A549 (cell line): ENCODE measurements at regions not wholly inside any gene's neighbourhood (a gene's known extent, or its start where the extent isn't known, plus 50 kb on each side); places are given as distances from the start of the nearest gene placed in this dataset.

ENCODE experiments used
- ATAC-seq, 2 experiments: fragments of 200-7000 bp in 1 of 2; fragments of >200 bp in 1 of 2; cut with Nextera tagmentation in 1 of 2; cut with Tn5 transposase in 1 of 2; 3 replicates each; pipeline versions ENCODE4 v1.8.0 to v1.9.1; 2018 to 2020; ENCODE audit warnings: mild to moderate bottlenecking in 1 of 2, moderate library complexity in 1 of 2
- CTCF ChIA-PET: fragments of 300-600 bp; sonication (Branson Sonifier 250); formaldehyde crosslinking; extraction: SDS; loops from one replicate; lab custom pipeline; 2021; ENCODE audit warnings: antibody characterized with exemption, inconsistent platforms; lab: Yijun Ruan, JAX
- POLR2A ChIA-PET: fragments of 350-600 bp; formaldehyde crosslinking; extraction: SDS; loops from one replicate; lab custom pipeline; 2021; ENCODE audit warnings: antibody characterized with exemption, inconsistent platforms; lab: Yijun Ruan, JAX
- DNase-seq, 2 experiments: peaks; one replicate each; pipeline versions ENCODE4 v3.0.0 to v3.0.0-alpha.2; 2011 to 2016; ENCODE audit warnings: low read depth in 1 of 2, low spot score in 1 of 2
- FAIRE-seq: peaks from 2 replicates; lab custom pipeline; 2011; peaks lifted over from hg19 to GRCh38; lab: Jason Lieb, UNC
- H3K27ac ChIP-seq, 2 experiments: fragments of >200 bp; sonication (Bioruptor Twin); formaldehyde crosslinking; 3 replicates each; pipeline ENCODE4 v1.5.1; 2016 to 2017
- H3K4me1 ChIP-seq: fragments of >200 bp; sonication (Bioruptor Twin); formaldehyde crosslinking; 3 replicates; pipeline ENCODE4 v1.6.1; 2016
- H3K4me2 ChIP-seq: fragments of >200 bp; sonication (Bioruptor Twin); formaldehyde crosslinking; 3 replicates; pipeline ENCODE4 v1.6.1; 2016
- H3K4me3 ChIP-seq: fragments of >200 bp; sonication (Bioruptor Twin); formaldehyde crosslinking; 3 replicates; pipeline ENCODE4 v1.5.1; 2016
- H3K9me3 ChIP-seq: fragments of >200 bp; sonication (Bioruptor Twin); formaldehyde crosslinking; 3 replicates; pipeline ENCODE4 v1.6.1; 2016
- ATOH8 ChIP-seq: fragments of 250-450 bp; sonication (Bioruptor Pico); IDR thresholded peaks from 2 replicates; pipeline ENCODE4 v1.5.0; 2020; ENCODE audit warnings: low read depth, mild to moderate bottlenecking, moderate library complexity
- BCL3 ChIP-seq: fragments of >200 bp; sonication (Bioruptor Twin); formaldehyde crosslinking; IDR thresholded peaks from 3 replicates; pipeline ENCODE4 v1.6.1; 2016
- BHLHE40 ChIP-seq: IDR thresholded peaks from 2 replicates; pipeline ENCODE4 v1.6.1; 2012; ENCODE audit warnings: low read depth, low read length, inconsistent platforms
- CBX2 ChIP-seq: fragments of 200-600 bp; sonication (generic); IDR thresholded peaks from 2 replicates; pipeline ENCODE4 v1.6.1; 2016; ENCODE audit warnings: low read depth, mild to moderate bottlenecking, borderline replicate concordance
- CEBPB ChIP-seq, 2 experiments: fragments of >200 bp in 1 of 2; sonication (Bioruptor Twin) in 1 of 2; formaldehyde crosslinking in 1 of 2; IDR thresholded peaks; 2 replicates each; pipeline ENCODE4 v1.6.1; 2012 to 2016
- EHF ChIP-seq: fragments of 250-450 bp; sonication (Bioruptor Pico); IDR thresholded peaks from 2 replicates; pipeline ENCODE4 v1.5.0; 2020; ENCODE audit warnings: mild to moderate bottlenecking
- EHMT2 ChIP-seq: fragments of 200-600 bp; sonication (generic); IDR thresholded peaks from 2 replicates; pipeline ENCODE4 v1.6.1; 2016; ENCODE audit warnings: antibody characterized with exemption, low read depth, mild to moderate bottlenecking, moderate library complexity
- ELK1 ChIP-seq: fragments of 150-350 bp; IDR thresholded peaks from 2 replicates; pipeline ENCODE4 v1.6.1; 2014; ENCODE audit warnings: low read depth, mild to moderate bottlenecking, low read length
- FOXS1 ChIP-seq: fragments of 250-450 bp; sonication (Bioruptor Pico); IDR thresholded peaks from 2 replicates; pipeline ENCODE4 v1.5.0; 2020; ENCODE audit warnings: mild to moderate bottlenecking, moderate library complexity
- GATA3 ChIP-seq: IDR thresholded peaks from 2 replicates; pipeline ENCODE4 v1.6.1; 2012; ENCODE audit warnings: borderline replicate concordance
- HDAC2 ChIP-seq: fragments of 200-600 bp; sonication (generic); IDR thresholded peaks from 2 replicates; pipeline ENCODE4 v1.6.1; 2016
- HEYL ChIP-seq: fragments of 250-450 bp; sonication (Bioruptor Pico); IDR thresholded peaks from 2 replicates; pipeline ENCODE4 v1.8.0; 2021; ENCODE audit warnings: mild to moderate bottlenecking, moderate library complexity
- HMGXB4 ChIP-seq: fragments of 250-450 bp; sonication (Bioruptor Pico); IDR thresholded peaks from 2 replicates; pipeline ENCODE4 v1.5.0; 2021; ENCODE audit warnings: mild to moderate bottlenecking, moderate library complexity, borderline replicate concordance
- JUN ChIP-seq, 2 experiments: fragments of >200 bp; sonication (Bioruptor Twin); formaldehyde crosslinking; IDR thresholded peaks; 2 replicates in 1 of 2; 3 replicates in 1 of 2; pipeline ENCODE4 v1.6.1; 2016 to 2017
- KDM5A ChIP-seq: fragments of 200-600 bp; sonication (generic); IDR thresholded peaks from 2 replicates; pipeline ENCODE4 v1.6.1; 2016; ENCODE audit warnings: antibody characterized with exemption, mild to moderate bottlenecking
- MYC ChIP-seq: IDR thresholded peaks from 2 replicates; pipeline ENCODE4 v1.6.1; 2012; ENCODE audit warnings: mild to moderate bottlenecking, inconsistent platforms, low read length, improper control_type of control experiment, borderline replicate concordance
- NPAS2 ChIP-seq: fragments of 250-450 bp; sonication (Bioruptor Pico); IDR thresholded peaks from 2 replicates; pipeline ENCODE4 v1.8.0; 2022; ENCODE audit warnings: mild to moderate bottlenecking, moderate library complexity, borderline replicate concordance
- POLR2A ChIP-seq: IDR thresholded peaks from 2 replicates; pipeline ENCODE4 v1.6.1; 2012; ENCODE audit warnings: mild to moderate bottlenecking, low read length
- RAD21 ChIP-seq, 2 experiments: fragments of >200 bp in 1 of 2; sonication (Bioruptor Twin) in 1 of 2; formaldehyde crosslinking in 1 of 2; IDR thresholded peaks in 1 of 2; conservative IDR thresholded peaks in 1 of 2; 2 replicates in 1 of 2; 3 replicates in 1 of 2; pipeline ENCODE4 v1.6.1; 2012 to 2018; ENCODE audit warnings: inconsistent platforms in 1 of 2
- RARB ChIP-seq: fragments of 250-450 bp; sonication (Bioruptor Pico); IDR thresholded peaks from 2 replicates; pipeline ENCODE4 v1.8.0; 2021; ENCODE audit warnings: mild to moderate bottlenecking, moderate library complexity
- RCOR1 ChIP-seq: fragments of 150-350 bp; IDR thresholded peaks from 2 replicates; pipeline ENCODE4 v1.6.1; 2014; ENCODE audit warnings: antibody characterized with exemption, low read length, low read depth
- RFX5 ChIP-seq: fragments of 450-650 bp; IDR thresholded peaks from 2 replicates; pipeline ENCODE4 v1.7.1; 2014; ENCODE audit warnings: antibody characterized with exemption, mild to moderate bottlenecking, moderate library complexity
- WGBS: methylation state at CpG from one replicate; pipeline ENCODE4 v1.1.6; 2017; ENCODE audit errors: missing lambda C conversion rate; 5-methylcytosine and 5-hydroxymethylcytosine counted together

- POLR2A ChIA-PET: no interaction called here
- WGBS: 72% methylated on average over 3 of the region's 3 CpGs
- H3K9me3 ChIP-seq: no peaks in the 10 kb centered on the region
- peaks cover 2% of the 10 kb centered on the region; the same call in 1 of the 3 replicates for H3K4me1 ChIP-seq
- FAIRE-seq: no peak
- no peak overlapping the region for H3K4me2 ChIP-seq
- no peak for ATAC-seq
- no peak for DNase-seq
- H3K4me3 ChIP-seq: no peak overlapping the region
- TF ChIP-seq FOXS1: no peak
- no peak for TF ChIP-seq MYC
- TF ChIP-seq RAD21 (conservative IDR thresholded peaks at IDR 0.05 in 1 of 2, IDR thresholded peaks at IDR 0.05 in 1 of 2): no peak
- TF ChIP-seq KDM5A: no peak
- TF ChIP-seq RCOR1: no peak
- no peak for TF ChIP-seq POLR2A
- TF ChIP-seq EHF (CRISPR knock-in tag): no peak
- TF ChIP-seq BCL3: no peak
- TF ChIP-seq BHLHE40: no peak
- no peak for TF ChIP-seq CBX2
- TF ChIP-seq EHMT2: no peak
- TF ChIP-seq ELK1: no peak
- TF ChIP-seq HEYL (CRISPR knock-in tag): no peak
- TF ChIP-seq NPAS2 (CRISPR knock-in tag): no peak
- TF ChIP-seq, all 56 proteins: peak for 0
- H3K27ac ChIP-seq: no peak overlapping the region
- CTCF ChIA-PET: interaction anchor here (1.4 kb wide), 1 partner anchor 68 kb away, joined by 3 read pairs; no protein-coding TSS in a partner anchor
Measured at GRCh38 chr1:184889902-184890301, 84.4 kb downstream of the NIBAN1 start.

GRCh38 chr1:184889166-184889565 lies 85.1 kb downstream of the NIBAN1 start:
- H3K27ac ChIP-seq: no peak overlapping the region
- no peak for DNase-seq
- CTCF ChIA-PET: interaction anchor here (1.4 kb wide), 1 partner anchor 69 kb away, joined by 3 read pairs; no protein-coding TSS in a partner anchor

More at GRCh38 chr1:184889166-184889565, 85.1 kb downstream of the NIBAN1 start:
- H3K4me1 ChIP-seq: peaks cover 2% of the 10 kb centered on the region; the same call in 1 of the 3 replicates
- no peak overlapping the region for H3K4me3 ChIP-seq
- no peak for ATAC-seq
- 94% methylated on average over 1 of the region's 1 CpG for WGBS
- no peaks in the 10 kb centered on the region for H3K9me3 ChIP-seq
- TF ChIP-seq RARB (CRISPR knock-in tag): no peak
- no peak for TF ChIP-seq HDAC2
- TF ChIP-seq GATA3: no peak
- TF ChIP-seq ATOH8 (CRISPR knock-in tag): no peak
- TF ChIP-seq CBX2: no peak
- no peak for TF ChIP-seq HMGXB4 (CRISPR knock-in tag)
- no peak for TF ChIP-seq JUN (IDR thresholded peaks at IDR 0.05)
- TF ChIP-seq RFX5: no peak
- TF ChIP-seq CEBPB (IDR thresholded peaks at IDR 0.05): no peak
- TF ChIP-seq, all 56 proteins: peak for 0
- POLR2A ChIA-PET: no interaction called here
- FAIRE-seq: no peak
- no peak overlapping the region for H3K4me2 ChIP-seq
